Stimulated activated CD8-positive, alpha-beta memory T cell treated with anti-CD3 and anti-CD28 coated beads, Interleukin-7, amount 100 ng/mL, for 24 hours (primary cell): ENCODE measurements at regions not wholly inside any gene's neighbourhood (a gene's known extent, or its start where the extent isn't known, plus 50 kb on each side); places are given as distances from the start of the nearest gene placed in this dataset.

Source experiments
- DNase-seq: peaks from one replicate; pipeline ENCODE4 v3.0.0-alpha.2; 2020; ENCODE audit warnings: low read depth

DNA sequence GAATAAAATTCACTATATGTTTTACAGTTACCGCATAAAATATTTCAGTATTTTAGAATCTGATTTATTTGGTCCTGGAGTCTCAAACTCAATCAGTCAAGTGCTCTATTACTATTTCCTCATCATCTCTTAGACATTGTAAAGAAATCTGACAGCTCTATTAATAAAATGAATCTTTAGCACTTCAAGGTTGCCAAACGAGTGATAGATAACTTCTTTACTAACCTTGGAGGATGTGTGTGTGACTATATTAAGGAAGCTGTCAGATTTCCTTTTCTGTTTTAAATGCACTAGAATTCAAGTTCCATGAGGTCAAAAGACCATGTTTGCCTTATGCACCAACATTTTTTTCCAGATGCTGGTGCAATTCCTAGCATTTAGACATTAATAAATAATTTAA is 389.8 kb upstream of the AZI2 start:
- no peak for DNase-seq

- DNase-seq, result no peak
These were observed 391.0 kb upstream of the AZI2 start for GRCh38 chr3:28739647-28740046.

DNA sequence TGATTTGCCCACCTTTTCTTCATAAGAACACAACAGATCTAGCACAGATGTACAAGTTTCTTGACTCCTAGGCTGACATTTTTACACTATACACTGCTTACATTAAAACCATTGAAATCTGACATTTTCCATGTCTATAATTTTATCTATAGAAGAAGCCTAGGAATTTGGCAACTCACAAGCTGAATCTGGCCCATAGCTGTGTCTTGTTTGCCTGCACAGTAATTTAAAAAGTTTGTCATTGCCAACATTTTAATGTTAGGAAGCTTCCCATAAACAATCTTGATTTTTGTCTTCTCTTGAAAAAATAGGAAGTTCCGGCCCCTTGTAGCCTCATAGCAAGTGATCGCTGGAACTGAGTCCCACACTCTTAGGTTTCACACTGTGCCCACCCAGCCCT is 394.6 kb upstream of the AZI2 start:
- DNase-seq, result no peak

- DNase-seq, result no peak
These were observed 395.2 kb upstream of the AZI2 start for GRCh38 chr3:28743831-28744230.

- no peak for DNase-seq
These were observed 396.8 kb upstream of the AZI2 start for GRCh38 chr3:28745436-28745835.

- DNase-seq, result no peak
These were observed 397.4 kb upstream of the AZI2 start for GRCh38 chr3:28745916-28746617.

- no peak for DNase-seq
These were observed 398.4 kb upstream of the AZI2 start for GRCh38 chr3:28746990-28747389.

- DNase-seq, result no peak
These were observed 403.2 kb upstream of the AZI2 start for GRCh38 chr3:28751864-28752263.

- no peak for DNase-seq
These were observed 403.7 kb upstream of the AZI2 start for GRCh38 chr3:28752290-28752689.

GRCh38 chr3:28756056-28756455 is 407.4 kb upstream of the AZI2 start:
- no peak for DNase-seq

DNA sequence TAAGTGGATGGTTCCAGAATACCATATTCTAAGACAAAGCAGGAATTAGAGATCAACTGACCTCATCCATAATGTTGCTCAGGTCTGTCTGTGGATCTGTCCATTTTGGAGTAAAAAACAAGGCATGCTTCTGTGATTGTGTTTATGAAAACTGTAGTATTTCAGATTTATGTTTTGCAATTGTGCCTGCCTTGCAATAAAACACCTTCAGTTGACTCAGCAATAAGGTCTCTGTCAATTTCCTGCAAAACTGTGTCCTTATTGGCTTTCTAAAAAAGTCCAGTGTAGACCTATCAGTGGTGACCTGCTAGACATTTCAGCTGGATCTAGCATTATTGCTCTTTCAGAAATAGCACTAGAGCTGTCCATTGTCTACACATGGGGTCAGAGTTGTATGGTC is 409.5 kb upstream of the AZI2 start:
- no peak for DNase-seq

DNA sequence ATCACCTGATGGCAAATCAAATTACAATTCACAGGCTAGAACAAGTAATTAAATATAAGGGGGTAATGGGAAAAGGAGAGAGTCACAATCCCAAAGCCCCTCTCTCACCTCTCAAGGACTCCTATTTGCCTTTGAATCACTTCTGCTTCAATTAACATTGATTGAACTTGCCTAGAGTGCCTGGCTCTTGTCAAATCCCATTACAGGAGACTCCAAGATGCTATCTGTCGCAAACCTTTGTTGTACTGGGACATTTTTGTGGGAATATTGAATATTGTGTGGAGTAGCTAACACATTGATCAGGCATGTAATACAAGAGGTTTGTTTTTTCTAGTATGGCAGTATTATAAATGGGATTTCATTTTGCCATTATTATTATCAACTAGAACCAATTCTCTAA is 412.8 kb upstream of the AZI2 start:
- no peak for DNase-seq

DNA sequence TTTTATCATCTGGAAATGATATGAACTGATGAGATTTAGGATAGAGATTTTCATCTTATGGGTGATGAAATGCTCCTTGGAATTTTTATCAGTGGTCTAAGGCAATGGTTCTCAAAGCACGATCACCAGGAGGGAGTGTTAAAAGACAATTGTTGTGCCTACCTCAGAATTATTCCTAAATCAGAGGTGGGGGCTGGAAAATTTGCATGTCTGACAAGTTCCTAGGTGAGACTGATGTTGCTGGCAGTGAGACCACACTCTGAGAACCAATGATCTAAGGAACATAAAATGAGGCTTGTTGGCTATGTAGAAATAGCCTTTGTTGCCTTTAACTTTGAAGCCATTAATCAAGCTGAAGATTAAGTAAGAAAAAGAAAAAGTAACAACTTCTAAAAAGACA is 416.6 kb upstream of the AZI2 start:
- no peak for DNase-seq

GRCh38 chr3:28768439-28768838 is 419.8 kb upstream of the AZI2 start:
- no peak for DNase-seq

GRCh38 chr3:28777806-28778475 is 429.3 kb upstream of the AZI2 start:
- no peak for DNase-seq

DNA sequence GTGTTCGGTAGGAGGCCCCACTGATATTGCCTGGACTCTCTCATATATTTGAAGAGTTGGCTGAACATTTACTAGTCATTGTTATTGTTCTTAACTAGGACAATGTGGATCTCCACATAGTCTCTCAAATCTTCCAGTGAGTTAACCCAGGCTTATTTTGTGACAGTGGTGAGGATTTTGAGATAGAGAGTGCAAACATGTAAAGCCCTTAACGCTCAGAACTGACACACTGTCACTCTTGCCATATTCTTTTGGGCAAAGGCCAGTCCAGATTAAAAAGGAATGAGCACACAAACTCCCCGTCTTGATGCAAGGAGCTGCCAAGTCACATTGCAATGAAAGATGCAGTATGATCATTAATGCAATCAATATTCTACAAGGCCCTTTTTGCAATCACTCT is 431.9 kb upstream of the AZI2 start:
- no peak for DNase-seq

DNA sequence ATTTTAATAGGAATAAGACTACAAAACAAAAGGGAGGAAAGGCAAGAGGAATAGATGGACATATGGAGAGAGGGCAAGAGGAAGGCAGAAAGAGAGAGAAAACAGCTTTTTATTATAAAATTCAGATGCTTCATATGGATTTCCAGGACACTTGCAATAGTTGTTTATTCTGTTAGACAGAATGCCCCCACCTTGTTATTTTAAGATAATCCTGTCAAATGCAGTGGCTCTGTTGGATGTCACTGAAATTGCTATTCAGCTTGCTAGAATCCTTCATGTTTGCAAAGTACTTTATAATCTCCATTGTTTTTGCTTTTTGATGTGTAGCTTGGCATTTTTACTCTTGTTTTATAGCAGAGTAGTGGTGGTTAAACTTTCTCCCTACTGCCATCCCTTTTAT is 432.4 kb upstream of the AZI2 start:
- no peak for DNase-seq

GRCh38 chr3:28786446-28786845 is 437.8 kb upstream of the AZI2 start:
- no peak for DNase-seq

DNA sequence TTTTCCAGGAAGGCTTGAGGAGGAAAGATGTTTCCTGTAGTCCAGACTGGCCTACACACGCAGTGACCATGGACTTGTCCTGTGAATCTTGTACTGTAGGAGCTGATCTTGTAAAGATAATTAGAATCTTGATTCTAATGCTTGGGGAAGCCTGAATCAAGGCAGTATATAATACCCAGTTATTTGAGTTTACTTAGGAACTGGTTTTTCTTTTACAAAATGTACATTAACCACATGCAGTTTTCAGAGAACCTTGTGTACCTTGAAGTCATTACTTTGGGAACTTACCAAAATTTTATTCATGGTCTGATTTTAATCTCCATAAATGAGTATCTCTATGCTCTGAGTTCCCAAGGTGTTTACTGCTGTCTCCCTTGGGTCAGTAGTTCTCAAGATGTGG is 439.9 kb upstream of the AZI2 start:
- no peak for DNase-seq

DNA sequence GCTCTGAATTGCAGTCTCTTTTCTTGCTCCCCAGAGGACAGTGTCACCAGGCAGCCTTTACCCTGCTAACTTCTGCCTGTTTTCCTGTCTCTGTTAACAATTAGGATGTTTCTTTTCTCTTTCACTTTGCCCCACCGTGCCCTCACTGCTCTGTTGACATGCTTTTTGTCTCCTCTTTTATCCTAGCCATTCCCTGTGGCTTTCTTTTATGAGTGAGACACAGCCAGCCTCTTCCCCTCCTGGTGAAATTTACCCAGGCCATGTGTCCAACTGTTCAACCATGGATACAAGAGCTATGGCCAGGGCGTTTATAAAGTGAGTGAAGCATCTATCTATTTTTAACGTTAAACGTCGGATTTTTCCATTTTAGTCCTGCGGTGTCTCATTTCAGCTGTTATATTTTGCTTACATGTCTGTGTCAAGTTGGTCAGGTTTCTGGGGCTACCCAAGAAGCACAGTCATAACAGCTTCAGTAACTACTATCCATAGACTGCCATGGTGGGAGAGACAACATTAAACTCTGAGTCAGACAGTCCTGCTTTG is 443.2 kb upstream of the AZI2 start:
- DNase-seq, result no peak

GRCh38 chr3:28792604-28793003 is 444.0 kb upstream of the AZI2 start:
- no peak for DNase-seq

DNA sequence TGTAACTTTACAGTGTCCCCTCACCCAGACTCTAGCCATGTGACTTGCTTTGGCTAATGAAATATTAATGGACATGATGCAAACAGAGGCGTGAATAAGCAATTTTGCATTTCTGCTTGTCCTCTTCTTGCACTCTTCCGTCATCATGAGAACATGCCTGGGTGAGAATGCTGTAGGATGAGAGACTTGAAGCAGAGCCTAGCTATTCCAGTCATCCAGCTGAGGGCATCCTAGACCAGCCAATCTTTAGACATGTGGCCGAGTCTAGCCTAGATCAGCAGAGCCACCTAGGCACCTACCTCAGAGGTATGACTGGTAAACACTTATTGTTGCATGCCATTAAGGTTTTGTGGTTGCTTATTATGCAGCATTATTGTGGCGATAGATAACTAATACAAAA is 450.5 kb upstream of the AZI2 start:
- DNase-seq, result no peak

GRCh38 chr3:28800203-28800602 is 451.6 kb upstream of the AZI2 start:
- no peak for DNase-seq

- DNase-seq, result no peak
These were observed 459.4 kb upstream of the AZI2 start for GRCh38 chr3:28808068-28808467.
